Activated B cell treated with CpG ODN at 0.5 μM for 24 hours (primary cell): ENCODE measurements at regions not wholly inside any gene's neighbourhood (a gene's known extent, or its start where the extent isn't known, plus 50 kb on each side); places are given as distances from the start of the nearest gene placed in this dataset.
"Not testable (repeated sequence)": the region's sequence is repeated elsewhere in the genome, so short reads cannot be mapped to it uniquely, and the experiment has no call there.

Experiments
- ATAC-seq: fragments of 200-7000 bp; cut with Tn5 transposase; one replicate; pipeline ENCODE4 v1.10.0; 2021; ENCODE audit warnings: low read depth, mild to moderate bottlenecking, moderate library complexity
- CTCF ChIA-PET: fragments of 350-600 bp; sonication (Branson Sonifier 250); formaldehyde crosslinking; loops from one replicate; lab custom pipeline; 2021; ENCODE audit warnings: antibody characterized with exemption; lab: Charles Lee
- POLR2A ChIA-PET: fragments of 350-600 bp; sonication (Branson Sonifier 250); formaldehyde crosslinking; loops from one replicate; lab custom pipeline; 2021; ENCODE audit warnings: antibody characterized with exemption; lab: Charles Lee
- DNase-seq: peaks from one replicate; pipeline ENCODE4 v3.0.0; 2022
- H3K27ac Mint-ChIP-seq: one replicate; pipeline ENCODE4 v1.8.0; 2020; ENCODE audit warnings: mixed read lengths
- H3K27me3 Mint-ChIP-seq: one replicate; pipeline ENCODE4 v1.8.0; 2021; ENCODE audit warnings: mixed read lengths
- H3K36me3 Mint-ChIP-seq: one replicate; pipeline ENCODE4 v1.8.0; 2021; ENCODE audit warnings: low read depth, mixed read lengths
- H3K4me1 Mint-ChIP-seq: one replicate; pipeline ENCODE4 v1.8.0; 2021; ENCODE audit warnings: mixed read lengths
- H3K4me3 Mint-ChIP-seq: one replicate; pipeline ENCODE4 v1.8.0; 2020; ENCODE audit warnings: mild to moderate bottlenecking, mixed read lengths
- H3K9me3 Mint-ChIP-seq: one replicate; pipeline ENCODE4 v1.8.0; 2020; ENCODE audit warnings: mixed read lengths
- intact Hi-C: fragments of 100-400 bp; cut with micrococcal nuclease; formaldehyde crosslinking; loops from one replicate; pipeline ENCODE4 v1.15.1; 2024
- TF ChIP-seq, protein P1 (sequence below): fragments of 200-600 bp; IDR thresholded peaks from one replicate; pipeline ENCODE4 v1.8.0; 2022; ENCODE audit warnings: antibody characterized with exemption, mild to moderate bottlenecking

DNA sequence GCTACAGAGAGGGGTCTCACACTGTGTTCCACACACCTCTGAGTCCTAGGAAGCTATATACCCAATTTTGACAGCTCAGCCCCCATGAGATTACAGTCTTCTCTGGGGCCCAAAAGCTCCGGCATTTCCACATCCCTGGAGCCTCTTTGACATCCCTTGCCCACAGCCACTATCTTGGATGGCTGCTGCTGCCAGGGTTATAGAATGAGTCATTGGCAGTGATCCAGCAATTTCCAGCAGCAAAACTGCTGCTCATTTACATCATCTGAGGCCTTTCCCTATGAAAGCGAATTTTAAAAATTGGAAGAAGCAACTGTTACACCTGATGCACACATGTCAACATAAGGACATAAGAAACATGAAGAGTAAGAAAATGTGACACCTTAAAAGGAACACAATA lies 590.7 kb downstream of the MEI4 start:
- Mint-ChIP-seq H3K27ac (no peak overlapping the region), H3K27me3 (no peaks in the 10 kb centered on the region), H3K4me1 (no peaks in the 10 kb centered on the region), H3K4me3 (no peak overlapping the region), H3K9me3 (peaks cover 13% of the 10 kb centered on the region), H3K36me3 (no peaks in the 10 kb centered on the region)
- intact Hi-C loops: no loop called here
- ATAC-seq: no peak
- ChIA-PET POLR2A (no interaction called here), CTCF (no interaction called here)
- TF ChIP-seq, protein P1, sequence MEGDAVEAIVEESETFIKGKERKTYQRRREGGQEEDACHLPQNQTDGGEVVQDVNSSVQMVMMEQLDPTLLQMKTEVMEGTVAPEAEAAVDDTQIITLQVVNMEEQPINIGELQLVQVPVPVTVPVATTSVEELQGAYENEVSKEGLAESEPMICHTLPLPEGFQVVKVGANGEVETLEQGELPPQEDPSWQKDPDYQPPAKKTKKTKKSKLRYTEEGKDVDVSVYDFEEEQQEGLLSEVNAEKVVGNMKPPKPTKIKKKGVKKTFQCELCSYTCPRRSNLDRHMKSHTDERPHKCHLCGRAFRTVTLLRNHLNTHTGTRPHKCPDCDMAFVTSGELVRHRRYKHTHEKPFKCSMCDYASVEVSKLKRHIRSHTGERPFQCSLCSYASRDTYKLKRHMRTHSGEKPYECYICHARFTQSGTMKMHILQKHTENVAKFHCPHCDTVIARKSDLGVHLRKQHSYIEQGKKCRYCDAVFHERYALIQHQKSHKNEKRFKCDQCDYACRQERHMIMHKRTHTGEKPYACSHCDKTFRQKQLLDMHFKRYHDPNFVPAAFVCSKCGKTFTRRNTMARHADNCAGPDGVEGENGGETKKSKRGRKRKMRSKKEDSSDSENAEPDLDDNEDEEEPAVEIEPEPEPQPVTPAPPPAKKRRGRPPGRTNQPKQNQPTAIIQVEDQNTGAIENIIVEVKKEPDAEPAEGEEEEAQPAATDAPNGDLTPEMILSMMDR: no peak
- DNase-seq: no peak

DNA sequence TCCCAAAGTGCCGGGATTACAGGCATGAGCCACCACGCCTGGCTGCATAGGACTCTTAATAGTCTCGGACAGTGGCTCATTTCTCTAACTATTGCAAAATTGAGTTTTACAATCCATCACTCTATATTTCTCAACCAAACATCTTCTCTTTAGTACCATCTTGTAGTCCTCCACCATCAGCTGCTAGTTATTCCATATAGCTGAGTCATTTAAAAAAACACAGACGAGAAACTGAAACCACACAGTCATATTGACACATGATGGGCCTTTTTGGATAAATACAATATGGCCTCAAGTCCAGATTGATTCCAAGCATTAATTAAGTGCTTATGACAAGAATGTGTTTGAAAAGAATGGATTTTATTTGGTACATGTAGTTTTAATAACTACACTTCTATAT lies 599.1 kb downstream of the MEI4 start:
- ATAC-seq: no peak
- no peaks in the 10 kb centered on the region for H3K27me3 Mint-ChIP-seq
- intact Hi-C loops: no loop called here

DNA sequence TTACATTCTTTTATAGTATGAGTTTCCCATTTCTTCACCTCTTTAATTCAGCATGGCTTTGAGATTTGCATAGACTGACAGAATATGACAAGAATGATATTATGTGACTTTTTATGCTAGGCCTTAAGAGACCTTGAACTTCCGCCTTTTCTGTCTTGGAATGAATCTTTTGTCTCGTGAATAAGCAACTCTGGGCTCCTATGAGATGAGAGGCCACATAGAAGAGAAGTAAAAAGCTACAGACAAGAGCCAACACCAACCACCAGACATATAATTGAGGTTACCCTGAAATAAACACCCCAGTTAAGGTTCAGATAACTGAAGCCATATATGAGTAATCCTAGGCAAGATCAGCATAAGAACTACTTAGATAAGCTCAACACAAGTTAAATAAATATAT lies 600.8 kb downstream of the MEI4 start:
- H3K27ac Mint-ChIP-seq: no peak overlapping the region
- TF ChIP-seq, protein P1: no peak
- no peaks in the 10 kb centered on the region for H3K36me3 Mint-ChIP-seq
- CTCF ChIA-PET: no interaction called here
- H3K9me3 Mint-ChIP-seq: peaks cover 12% of the 10 kb centered on the region
- DNase-seq (no peak), ATAC-seq (no peak)
- no peaks in the 10 kb centered on the region for H3K4me1 Mint-ChIP-seq
- H3K4me3 Mint-ChIP-seq: no peak overlapping the region
- POLR2A ChIA-PET: no interaction called here
- no peaks in the 10 kb centered on the region for H3K27me3 Mint-ChIP-seq
- intact Hi-C loops: no loop called here

More for the DNA sequence above, 599.1 kb downstream of the MEI4 start:
- Mint-ChIP-seq H3K4me3 (no peak overlapping the region), H3K27ac (no peak overlapping the region), H3K36me3 (no peaks in the 10 kb centered on the region), H3K9me3 (peaks cover 9% of the 10 kb centered on the region), H3K4me1 (no peaks in the 10 kb centered on the region)
- TF ChIP-seq, protein P1: no peak
- no peak for DNase-seq
- POLR2A ChIA-PET: no interaction called here
- CTCF ChIA-PET: no interaction called here

DNA sequence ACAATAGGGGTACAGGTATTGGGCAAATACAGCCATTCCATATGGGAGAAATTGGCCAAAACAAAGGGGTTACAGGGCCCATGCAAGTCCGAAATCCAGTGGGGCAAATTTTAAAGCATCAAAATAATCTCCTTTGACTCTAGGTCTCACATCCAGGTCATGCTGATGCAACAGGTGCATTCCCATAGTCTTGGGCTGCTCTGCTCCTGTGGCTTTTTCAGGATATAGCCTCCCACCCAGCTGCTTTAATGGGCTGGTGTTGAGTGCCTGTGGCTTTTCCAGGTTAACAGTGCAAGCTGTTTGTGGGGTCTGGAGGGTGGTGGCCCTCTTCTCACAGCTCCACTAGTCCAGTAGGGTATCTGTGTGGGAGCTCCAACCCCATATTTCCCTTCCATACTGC lies 607.1 kb downstream of the MEI4 start:
- no peaks in the 10 kb centered on the region for H3K36me3 Mint-ChIP-seq
- H3K4me3 Mint-ChIP-seq: no peak overlapping the region
- POLR2A ChIA-PET: no interaction called here
- H3K27me3 Mint-ChIP-seq: no peaks in the 10 kb centered on the region
- ATAC-seq (no peak), DNase-seq (no peak)
- intact Hi-C loops: no loop called here
- no peak overlapping the region for H3K27ac Mint-ChIP-seq
- H3K4me1 Mint-ChIP-seq: no peaks in the 10 kb centered on the region
- peaks cover 17% of the 10 kb centered on the region for H3K9me3 Mint-ChIP-seq
- TF ChIP-seq, protein P1: no peak
- CTCF ChIA-PET: no interaction called here

DNA sequence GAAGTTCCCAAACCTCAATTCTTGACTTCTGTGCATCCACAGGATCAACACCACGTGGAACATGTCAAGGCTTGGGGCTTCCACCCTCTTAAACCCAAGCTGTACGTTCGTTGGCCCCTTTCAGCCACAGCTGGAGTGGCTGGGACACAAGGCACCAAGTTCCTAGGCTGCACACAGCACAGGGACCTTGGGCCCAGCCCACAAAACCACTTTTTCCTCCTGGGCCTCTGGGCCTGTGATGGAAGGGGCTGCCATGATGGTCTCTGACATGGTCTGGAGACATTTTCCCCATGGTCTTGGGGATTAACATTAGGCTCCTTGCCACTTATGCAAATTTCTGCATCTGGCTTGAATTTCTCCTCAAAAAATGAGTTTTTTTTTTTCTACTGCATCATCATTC lies 606.9 kb upstream of the IRAK1BP1 start:
- H3K27ac Mint-ChIP-seq, POLR2A ChIA-PET, CTCF ChIA-PET, DNase-seq, H3K36me3 Mint-ChIP-seq, intact Hi-C loops, H3K4me1 Mint-ChIP-seq, H3K4me3 Mint-ChIP-seq, ATAC-seq, H3K27me3 Mint-ChIP-seq: not testable (repeated sequence)
- peaks cover 15% of the 10 kb centered on the region for H3K9me3 Mint-ChIP-seq
